Activated CD4-positive, alpha-beta T cell treated with anti-CD3 and anti-CD28 coated beads, Interleukin-2, amount 10 ng/mL, durations not matched to agents 24 days and 14 days (primary cell): ENCODE measurements at regions not wholly inside any gene's neighbourhood (a gene's known extent, or its start where the extent isn't known, plus 50 kb on each side); places are given as distances from the start of the nearest gene placed in this dataset.
"Not testable (repeated sequence)": the region's sequence is repeated elsewhere in the genome, so short reads cannot be mapped to it uniquely, and the experiment has no call there.

Experiments
- DNase-seq: peaks from one replicate; pipeline ENCODE4 v3.0.0; 2022
- H3K27ac Mint-ChIP-seq: one replicate; pipeline ENCODE4 v1.8.0; 2022; ENCODE audit warnings: mild to moderate bottlenecking, mixed read lengths
- H3K27me3 Mint-ChIP-seq: one replicate; pipeline ENCODE4 v1.8.0; 2022; ENCODE audit warnings: mixed read lengths
- H3K36me3 Mint-ChIP-seq: one replicate; pipeline ENCODE4 v1.8.0; 2022; ENCODE audit warnings: low read depth, mild to moderate bottlenecking, mixed read lengths
- H3K4me1 Mint-ChIP-seq: one replicate; pipeline ENCODE4 v1.8.0; 2021; ENCODE audit warnings: mixed read lengths
- H3K4me3 Mint-ChIP-seq: one replicate; pipeline ENCODE4 v1.8.0; 2022; ENCODE audit warnings: mild to moderate bottlenecking, moderate library complexity, mixed read lengths
- H3K9me3 Mint-ChIP-seq: one replicate; pipeline ENCODE4 v1.8.0; 2021; ENCODE audit warnings: mixed read lengths
- intact Hi-C: fragments of 100-400 bp; cut with micrococcal nuclease; formaldehyde crosslinking; loops from one replicate; pipeline ENCODE4 v1.15.1; 2023

DNA sequence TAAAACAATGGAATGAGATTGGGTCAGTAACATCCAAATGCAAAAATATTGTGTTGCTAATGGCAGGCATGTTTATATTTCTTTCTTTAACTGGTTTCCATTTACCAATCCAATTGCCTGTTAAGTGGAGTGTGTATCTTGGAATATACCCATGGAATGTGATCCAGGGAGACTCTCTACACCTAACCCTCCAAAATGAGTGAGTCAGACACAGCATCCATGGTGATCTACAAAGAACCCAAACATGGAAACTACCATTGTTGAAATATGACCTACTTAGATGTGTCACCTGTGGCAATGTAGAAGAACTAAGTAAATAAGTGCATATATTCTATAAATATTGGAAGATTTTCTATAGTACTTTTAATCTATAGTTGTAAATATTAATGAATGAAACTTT, 110.3 kb downstream of the AREG start:
- Mint-ChIP-seq H3K4me1 (no peaks in the 10 kb centered on the region), H3K4me3 (no peak overlapping the region), H3K27ac (no peak overlapping the region), H3K9me3 (no peaks in the 10 kb centered on the region), H3K27me3 (no peaks in the 10 kb centered on the region), H3K36me3 (no peaks in the 10 kb centered on the region)
- intact Hi-C loops, result no loop called here
- DNase-seq, result no peak

DNA sequence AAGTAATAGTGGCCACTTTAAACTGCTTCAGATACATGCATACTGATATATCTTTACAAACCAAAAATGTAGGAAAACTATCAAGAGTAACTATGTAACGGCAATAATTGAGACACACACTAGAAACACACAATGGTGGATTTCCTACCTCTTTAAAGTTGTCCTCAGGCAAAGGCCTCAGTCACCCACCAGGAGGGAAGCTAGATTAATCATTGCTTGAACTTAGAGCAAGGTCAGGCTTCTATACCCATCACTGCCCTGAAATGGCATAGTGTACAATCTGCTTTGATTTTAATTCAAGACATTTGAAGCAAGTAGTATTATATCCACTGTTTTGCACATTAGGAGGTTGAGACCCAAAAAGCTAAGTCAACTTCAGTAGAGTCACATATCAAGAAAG, 110.9 kb downstream of the AREG start:
- Mint-ChIP-seq H3K27me3 (no peaks in the 10 kb centered on the region), H3K4me1 (no peaks in the 10 kb centered on the region), H3K27ac (no peak overlapping the region), H3K36me3 (no peaks in the 10 kb centered on the region), H3K4me3 (no peak overlapping the region), H3K9me3 (no peaks in the 10 kb centered on the region)
- no peak for DNase-seq
- intact Hi-C loops, result no loop called here

DNA sequence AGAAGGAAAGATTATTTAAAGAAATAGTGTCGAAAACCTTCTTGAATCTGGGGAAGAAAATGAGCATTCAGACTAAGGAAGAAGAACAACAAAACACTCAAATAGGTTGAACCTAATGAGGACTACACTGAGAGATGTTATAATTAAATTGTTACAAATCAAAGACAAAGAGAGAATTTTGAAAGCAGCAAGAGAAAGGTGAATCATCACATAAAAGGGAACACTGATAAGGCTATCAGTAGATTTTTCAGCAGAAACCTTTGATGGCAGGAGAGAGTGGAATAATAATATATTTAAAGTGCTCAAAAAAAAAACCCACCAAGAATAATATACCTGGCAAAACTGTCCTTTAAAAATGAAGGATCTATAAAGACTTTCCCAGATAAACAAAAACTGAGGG, 114.9 kb downstream of the AREG start:
- DNase-seq, result no peak
- Mint-ChIP-seq H3K36me3 (no peaks in the 10 kb centered on the region), H3K9me3 (peaks cover 6% of the 10 kb centered on the region), H3K4me1 (no peaks in the 10 kb centered on the region), H3K27me3 (no peaks in the 10 kb centered on the region), H3K27ac (no peak overlapping the region), H3K4me3 (no peak overlapping the region)
- intact Hi-C loops, result no loop called here

DNA sequence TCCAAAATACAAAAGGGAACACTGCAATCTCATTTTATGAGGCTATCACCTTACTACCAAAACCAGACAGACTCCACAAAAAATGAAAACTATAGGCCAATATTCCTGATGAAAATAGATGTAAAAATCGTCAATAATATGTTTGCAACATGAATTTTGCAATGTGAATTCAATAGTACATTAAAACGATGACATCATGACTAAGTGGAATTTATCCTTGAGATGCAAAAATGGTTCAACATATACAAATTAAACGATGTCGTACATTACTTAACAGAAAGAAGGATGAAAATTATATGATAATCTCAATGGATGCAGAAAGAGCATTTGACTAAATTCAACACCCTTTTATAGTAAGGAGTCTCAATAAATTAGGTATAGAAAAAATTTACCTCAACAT, 123.0 kb downstream of the AREG start:
- no peak overlapping the region for H3K4me3 Mint-ChIP-seq
- H3K9me3 Mint-ChIP-seq, result peaks cover 6% of the 10 kb centered on the region
- H3K27ac Mint-ChIP-seq, result no peak overlapping the region
- DNase-seq, result no peak
- no peaks in the 10 kb centered on the region for H3K4me1 Mint-ChIP-seq
- no peaks in the 10 kb centered on the region for H3K27me3 Mint-ChIP-seq
- intact Hi-C loops, result no loop called here
- no peaks in the 10 kb centered on the region for H3K36me3 Mint-ChIP-seq

DNA sequence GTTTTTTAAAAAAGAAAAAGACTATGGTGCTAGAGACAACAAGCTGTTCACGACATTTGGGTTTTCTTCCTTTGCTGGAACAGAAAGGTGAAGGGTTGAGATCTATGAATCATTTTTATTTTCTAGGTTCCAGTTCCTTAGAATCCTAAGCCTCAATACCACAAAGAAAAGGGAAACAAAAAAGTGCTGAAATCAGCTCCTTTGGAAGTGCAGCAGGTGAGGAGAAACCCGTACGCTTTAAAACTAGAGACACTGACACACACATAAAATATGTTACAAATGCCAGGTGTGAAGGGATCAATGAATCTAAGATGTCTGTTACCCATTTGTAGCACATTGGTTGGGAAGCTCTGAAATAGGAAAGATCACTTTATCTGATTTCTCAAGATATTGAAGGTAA, 125.2 kb downstream of the AREG start:
- Mint-ChIP-seq H3K36me3 (no peaks in the 10 kb centered on the region), H3K27ac (no peak overlapping the region)
- intact Hi-C loops, result no loop called here

DNA sequence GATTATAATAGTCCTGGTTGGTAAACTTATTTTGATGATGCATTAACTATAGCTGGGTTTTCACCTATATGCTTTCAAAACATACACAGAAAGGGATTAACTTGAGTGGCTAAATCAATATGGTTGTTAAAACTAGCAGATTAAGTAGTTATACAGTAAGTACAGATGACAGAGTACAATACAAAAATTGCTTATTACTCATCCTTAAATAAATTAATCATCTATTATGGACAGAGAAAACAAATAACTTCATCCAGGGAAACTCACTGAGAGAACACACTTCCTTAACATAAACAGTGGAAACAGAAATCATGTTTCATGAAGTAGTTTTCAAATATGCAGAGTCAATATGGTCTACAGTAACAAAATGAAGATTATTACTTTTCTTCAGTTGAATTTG, 133.4 kb downstream of the AREG start:
- Mint-ChIP-seq H3K9me3 (no peaks in the 10 kb centered on the region), H3K4me1 (no peaks in the 10 kb centered on the region)

More for the DNA sequence above, 125.2 kb downstream of the AREG start:
- H3K9me3 Mint-ChIP-seq, result no peaks in the 10 kb centered on the region
- no peaks in the 10 kb centered on the region for H3K4me1 Mint-ChIP-seq
- no peak for DNase-seq
- H3K4me3 Mint-ChIP-seq, result no peak overlapping the region
- H3K27me3 Mint-ChIP-seq, result no peaks in the 10 kb centered on the region

DNA sequence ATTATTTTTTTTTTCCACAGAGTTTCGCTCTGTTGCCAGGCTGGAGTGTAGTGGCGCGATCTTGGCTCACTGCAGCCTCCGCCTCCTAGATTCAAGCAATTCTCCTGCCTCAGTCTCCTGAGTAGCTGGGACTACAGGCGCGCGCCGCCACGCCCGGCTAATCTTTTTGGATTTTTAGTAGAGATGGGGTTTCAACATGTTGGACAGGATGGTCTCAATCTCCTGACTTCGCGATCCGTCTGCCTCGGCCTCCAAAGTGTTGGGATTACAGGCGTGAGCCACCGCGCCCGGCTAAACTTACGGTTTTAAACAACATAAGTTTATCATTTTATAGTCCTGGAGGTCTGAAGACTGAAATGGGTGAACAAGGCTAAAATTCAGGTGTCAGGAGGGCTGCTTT, 133.9 kb downstream of the AREG start:
- intact Hi-C loops, DNase-seq, H3K27me3 Mint-ChIP-seq, H3K9me3 Mint-ChIP-seq, H3K4me3 Mint-ChIP-seq, H3K4me1 Mint-ChIP-seq, H3K36me3 Mint-ChIP-seq, H3K27ac Mint-ChIP-seq: not testable (repeated sequence)

More for the DNA sequence above, 133.4 kb downstream of the AREG start:
- no peak for DNase-seq
- no peaks in the 10 kb centered on the region for H3K36me3 Mint-ChIP-seq
- H3K27ac Mint-ChIP-seq, result no peak overlapping the region
- intact Hi-C loops, result no loop called here
- no peaks in the 10 kb centered on the region for H3K27me3 Mint-ChIP-seq
- H3K4me3 Mint-ChIP-seq, result no peak overlapping the region

DNA sequence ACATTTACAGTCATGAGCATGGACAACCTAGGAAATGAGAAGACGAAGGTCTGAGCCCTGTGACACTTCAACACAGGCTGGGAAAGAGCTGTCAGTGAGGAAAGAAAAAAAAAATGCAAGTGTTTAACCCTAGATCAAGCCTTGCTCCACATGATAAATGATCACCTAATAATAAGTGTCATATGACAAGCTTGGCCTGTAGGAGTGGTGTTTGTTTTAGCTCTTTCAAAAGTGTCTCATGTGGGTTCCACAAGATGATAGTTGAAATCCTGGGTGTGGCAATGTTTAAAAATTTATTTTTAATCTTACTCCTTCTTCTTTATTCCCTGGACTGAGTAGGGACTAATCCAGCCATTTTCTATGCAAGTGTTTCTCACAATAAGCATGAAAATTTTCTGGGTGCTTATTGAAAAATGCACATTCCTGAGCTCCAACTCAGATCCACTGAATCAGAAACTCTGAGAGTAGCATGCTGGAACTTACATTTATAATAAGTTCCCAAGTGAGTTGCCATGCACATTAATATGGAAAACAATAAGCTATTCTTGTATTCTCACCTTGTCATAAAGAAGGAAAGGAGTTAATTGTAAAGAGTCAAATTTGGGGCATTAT, 138.3 kb downstream of the AREG start:
- Mint-ChIP-seq H3K27me3 (no peaks in the 10 kb centered on the region), H3K4me3 (no peak overlapping the region)

DNA sequence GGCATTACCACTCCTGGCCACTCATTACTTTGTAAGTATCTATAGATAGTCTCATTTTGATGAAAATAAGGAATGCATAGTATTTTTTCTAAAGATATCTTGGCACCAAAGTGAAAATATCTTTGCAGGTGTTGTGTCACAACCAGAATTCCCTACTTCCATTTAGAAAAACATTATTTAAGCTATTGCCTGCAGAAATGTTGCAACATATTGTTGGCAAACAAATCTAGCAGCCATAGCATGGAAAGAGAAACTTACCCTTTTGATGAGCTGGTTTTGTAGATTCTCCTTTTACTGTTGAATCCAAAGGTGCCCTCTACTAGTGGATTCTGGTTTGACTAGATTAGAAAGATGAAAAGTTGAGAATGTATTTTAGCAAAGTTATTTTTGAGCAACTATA, 138.8 kb downstream of the AREG start:
- intact Hi-C loops, result no loop called here
- no peaks in the 10 kb centered on the region for H3K36me3 Mint-ChIP-seq

More for the DNA sequence above, 138.3 kb downstream of the AREG start:
- Mint-ChIP-seq H3K4me1 (no peaks in the 10 kb centered on the region), H3K27ac (no peak overlapping the region), H3K36me3 (no peaks in the 10 kb centered on the region), H3K9me3 (no peaks in the 10 kb centered on the region)
- intact Hi-C loops, result no loop called here
- no peak for DNase-seq

DNA sequence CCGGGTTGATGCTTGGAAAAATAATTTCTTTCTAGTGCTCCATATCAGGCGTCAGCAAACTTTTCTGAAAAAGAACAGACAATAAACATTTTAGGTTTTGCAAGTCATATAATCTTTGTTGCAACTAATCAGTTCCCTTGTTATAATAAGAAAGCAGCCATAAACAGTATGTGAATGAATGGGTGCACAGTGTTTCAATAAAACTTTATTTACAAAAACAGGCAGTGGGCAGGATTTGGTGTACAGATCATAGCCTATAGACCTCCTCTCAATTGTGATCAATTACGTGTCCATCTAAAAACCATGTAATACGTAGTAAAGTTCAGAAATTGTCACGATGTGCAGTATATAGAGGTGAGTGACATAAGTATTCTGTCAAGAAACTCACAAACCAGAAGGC, 143.4 kb downstream of the AREG start:
- Mint-ChIP-seq H3K27ac (no peak overlapping the region), H3K4me3 (no peak overlapping the region), H3K27me3 (no peaks in the 10 kb centered on the region), H3K4me1 (no peaks in the 10 kb centered on the region), H3K36me3 (no peaks in the 10 kb centered on the region), H3K9me3 (no peaks in the 10 kb centered on the region)
- no peak for DNase-seq
- intact Hi-C loops, result no loop called here

More for the DNA sequence above, 138.8 kb downstream of the AREG start:
- H3K27ac Mint-ChIP-seq, result no peak overlapping the region
- no peak for DNase-seq
- no peaks in the 10 kb centered on the region for H3K4me1 Mint-ChIP-seq
- H3K27me3 Mint-ChIP-seq, result no peaks in the 10 kb centered on the region
- no peak overlapping the region for H3K4me3 Mint-ChIP-seq
- no peaks in the 10 kb centered on the region for H3K9me3 Mint-ChIP-seq

DNA sequence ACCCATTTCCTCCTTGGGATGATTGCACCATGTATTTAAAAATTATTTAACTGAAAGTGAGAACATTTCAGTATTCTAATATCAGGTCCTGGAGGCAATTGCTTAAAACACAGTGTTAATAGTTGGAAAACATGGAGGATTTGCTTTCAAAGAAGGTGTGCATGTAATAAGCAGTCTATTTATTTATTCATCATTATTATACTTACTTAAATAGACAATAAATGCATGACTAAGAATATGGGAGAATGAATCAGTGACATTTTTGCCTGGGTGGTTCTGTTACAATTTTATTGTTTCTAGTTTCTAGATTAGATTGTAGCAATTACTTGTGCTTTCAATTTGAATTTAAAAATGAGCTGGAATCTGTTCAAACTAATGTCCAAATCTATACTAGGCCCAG, 145.5 kb downstream of the AREG start:
- DNase-seq, result no peak
- H3K27me3 Mint-ChIP-seq, result no peaks in the 10 kb centered on the region
- no peaks in the 10 kb centered on the region for H3K9me3 Mint-ChIP-seq
- intact Hi-C loops, result no loop called here
- H3K4me1 Mint-ChIP-seq, result no peaks in the 10 kb centered on the region
- no peak overlapping the region for H3K4me3 Mint-ChIP-seq
- no peak overlapping the region for H3K27ac Mint-ChIP-seq
- no peaks in the 10 kb centered on the region for H3K36me3 Mint-ChIP-seq

DNA sequence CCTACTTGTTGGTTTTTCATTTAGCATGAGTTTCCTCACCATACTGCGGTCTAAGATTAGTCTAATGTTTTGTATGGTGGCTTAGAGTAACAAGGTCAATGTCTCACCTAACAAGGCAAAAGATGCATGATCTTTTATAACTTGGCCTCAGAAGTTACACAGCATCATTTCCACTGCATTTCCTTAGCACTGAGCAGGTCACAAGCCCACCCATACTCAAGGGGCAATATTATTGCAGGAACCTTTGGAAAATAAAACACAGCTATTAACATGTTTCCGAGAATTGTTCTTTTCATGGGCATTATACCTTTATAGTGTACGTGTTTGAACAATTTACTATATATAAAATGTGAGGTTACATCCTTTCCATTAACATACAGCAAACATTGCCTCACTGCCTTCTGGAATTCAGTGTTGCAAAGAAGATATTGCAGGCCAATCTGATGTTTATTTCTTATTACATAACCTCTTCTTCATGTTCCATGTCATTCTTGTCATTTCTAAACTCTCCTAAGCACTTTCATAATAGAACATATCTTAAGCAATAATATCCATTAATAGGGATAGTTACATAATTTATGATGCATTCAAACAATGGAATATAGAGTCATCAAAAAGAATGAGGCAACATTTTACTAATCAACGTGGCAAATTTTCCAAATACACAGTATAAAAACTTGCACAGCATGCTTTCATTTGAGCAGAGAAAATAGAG, 153.8 kb downstream of the AREG start:
- no peaks in the 10 kb centered on the region for H3K27me3 Mint-ChIP-seq
- H3K4me3 Mint-ChIP-seq, result no peak overlapping the region
- no peaks in the 10 kb centered on the region for H3K4me1 Mint-ChIP-seq
- peaks cover 8% of the 10 kb centered on the region for H3K9me3 Mint-ChIP-seq
- H3K36me3 Mint-ChIP-seq, result no peaks in the 10 kb centered on the region
- no peak overlapping the region for H3K27ac Mint-ChIP-seq
- intact Hi-C loops, result no loop called here
- no peak for DNase-seq

DNA sequence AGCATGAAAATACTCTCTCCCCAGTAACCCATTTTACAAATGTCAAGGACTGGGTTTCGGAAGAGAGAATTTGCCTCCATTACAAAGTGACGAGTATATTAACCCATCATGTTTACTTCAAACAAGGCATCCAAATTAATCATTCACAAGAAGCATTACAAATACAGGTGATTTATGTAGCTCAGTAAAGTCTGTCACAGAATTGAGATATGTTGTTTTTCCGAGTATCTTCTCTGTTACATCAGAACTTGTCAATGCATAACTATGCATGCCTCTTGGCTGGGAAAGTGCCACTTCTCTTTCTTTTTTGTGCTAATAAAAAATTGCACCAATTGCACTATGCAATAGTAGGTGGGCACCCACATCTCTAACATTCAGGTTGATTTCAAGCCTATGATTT, 158.2 kb downstream of the AREG start:
- H3K4me1 Mint-ChIP-seq, result no peaks in the 10 kb centered on the region
- intact Hi-C loops, result no loop called here
- DNase-seq, result no peak
- H3K27ac Mint-ChIP-seq, result no peak overlapping the region
- no peak overlapping the region for H3K4me3 Mint-ChIP-seq
- peaks cover 2% of the 10 kb centered on the region for H3K27me3 Mint-ChIP-seq
- no peaks in the 10 kb centered on the region for H3K36me3 Mint-ChIP-seq
- H3K9me3 Mint-ChIP-seq, result no peaks in the 10 kb centered on the region

DNA sequence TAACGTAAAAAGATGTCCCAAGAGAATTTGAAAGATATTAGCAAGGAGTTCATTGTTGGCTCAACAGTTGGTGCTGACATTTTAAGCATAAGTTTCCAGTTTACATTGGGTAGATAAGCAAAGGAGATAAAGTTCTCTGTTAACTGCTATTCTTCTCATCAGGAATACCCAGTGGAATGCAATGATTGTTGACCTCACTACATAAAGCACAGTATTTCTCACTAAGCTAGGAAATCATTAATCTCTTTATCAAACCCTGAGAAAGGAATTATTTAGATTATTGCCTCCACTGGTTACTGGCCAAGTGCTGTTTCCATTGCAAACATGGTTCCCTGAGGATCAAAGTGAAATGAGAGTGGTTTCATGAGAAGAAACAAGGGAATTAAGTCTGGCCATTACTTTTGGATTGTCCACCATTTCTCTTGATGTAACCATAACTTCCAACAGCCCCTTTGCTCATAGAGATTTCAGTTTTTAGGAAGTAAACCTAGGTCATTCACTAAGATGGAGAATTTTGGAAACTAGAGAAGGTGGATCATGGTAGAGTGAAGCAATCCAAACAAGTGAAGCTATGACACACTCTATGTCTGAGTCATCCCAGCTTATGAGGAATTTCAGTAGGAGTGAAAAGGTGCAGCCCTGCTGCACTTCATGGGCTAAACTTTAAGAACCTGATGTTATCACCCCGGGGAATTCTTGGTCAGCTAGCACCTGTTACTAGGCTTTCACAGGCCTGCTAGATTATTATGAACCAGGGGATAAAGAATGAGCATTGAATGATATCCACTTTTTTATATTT, 163.4 kb downstream of the AREG start:
- no peak for DNase-seq
- intact Hi-C loops, result no loop called here
- H3K4me3 Mint-ChIP-seq, result no peak overlapping the region
- H3K27ac Mint-ChIP-seq, result no peak overlapping the region
- H3K36me3 Mint-ChIP-seq, result no peaks in the 10 kb centered on the region
- no peaks in the 10 kb centered on the region for H3K9me3 Mint-ChIP-seq
- H3K27me3 Mint-ChIP-seq, result peaks cover 2% of the 10 kb centered on the region
- no peaks in the 10 kb centered on the region for H3K4me1 Mint-ChIP-seq
